ENCODE measurements at regions not wholly inside any gene's neighbourhood (a gene's known extent, or its start where the extent isn't known, plus 50 kb on each side); places are given as distances from the start of the nearest gene placed in this dataset.

- DNase-seq (ENCODE audit: low read depth), result no peak
- no peak for TF ChIP-seq CTCF (IDR thresholded peaks at IDR 0.05; ENCODE audit: low read depth, low read length, missing control alignments)
- H3K4me3 ChIP-seq (ENCODE audit: low read depth, low read length), result no peak overlapping the region
These were observed 720.2 kb downstream of the PTPRU start for GRCh38 chr1:29956349-29957030.

- TF ChIP-seq CTCF (IDR thresholded peaks at IDR 0.05; ENCODE audit: low read depth, low read length, missing control alignments), result no peak
- no peak overlapping the region for H3K4me3 ChIP-seq (ENCODE audit: low read depth, low read length)
- DNase-seq (ENCODE audit: low read depth), result no peak
These were observed 718.3 kb downstream of the PTPRU start for GRCh38 chr1:29954591-29954990.

GRCh38 chr1:29953961-29954360, 717.6 kb downstream of the PTPRU start:
- H3K4me3 ChIP-seq (ENCODE audit: low read depth, low read length), result no peak overlapping the region
- no peak for DNase-seq (ENCODE audit: low read depth)
- TF ChIP-seq CTCF (IDR thresholded peaks at IDR 0.05; ENCODE audit: low read depth, low read length, missing control alignments), result no peak

- TF ChIP-seq CTCF (IDR thresholded peaks at IDR 0.05; ENCODE audit: low read depth, low read length, missing control alignments), result no peak
These were observed 713.4 kb downstream of the PTPRU start for GRCh38 chr1:29949676-29950075.

GRCh38 chr1:29948581-29948980, 712.3 kb downstream of the PTPRU start:
- no peak for TF ChIP-seq CTCF (IDR thresholded peaks at IDR 0.05; ENCODE audit: low read depth, low read length, missing control alignments)
- no peak for DNase-seq (ENCODE audit: low read depth)
- no peak overlapping the region for H3K4me3 ChIP-seq (ENCODE audit: low read depth, low read length)

More at GRCh38 chr1:29949676-29950075, 713.4 kb downstream of the PTPRU start:
- no peak for DNase-seq (ENCODE audit: low read depth)
- H3K4me3 ChIP-seq (ENCODE audit: low read depth, low read length), result no peak overlapping the region

- DNase-seq (ENCODE audit: low read depth), result no peak
- no peak for TF ChIP-seq CTCF (IDR thresholded peaks at IDR 0.05; ENCODE audit: low read depth, low read length, missing control alignments)
- H3K4me3 ChIP-seq (ENCODE audit: low read depth, low read length), result no peak overlapping the region
These were observed 709.7 kb downstream of the PTPRU start for GRCh38 chr1:29946057-29946456.

- no peak for TF ChIP-seq CTCF (IDR thresholded peaks at IDR 0.05; ENCODE audit: low read depth, low read length, missing control alignments)
- no peak overlapping the region for H3K4me3 ChIP-seq (ENCODE audit: low read depth, low read length)
- no peak for DNase-seq (ENCODE audit: low read depth)
These were observed 709.1 kb downstream of the PTPRU start for GRCh38 chr1:29945426-29945825.
